SU-DHL-6 (cell line): ENCODE measurements at regions not wholly inside any gene's neighbourhood (a gene's known extent, or its start where the extent isn't known, plus 50 kb on each side); places are given as distances from the start of the nearest gene placed in this dataset.

Experiments used
- H2AFZ ChIP-seq: fragments of 200-600 bp; sonication (generic); 2 replicates; pipeline ENCODE4 v1.6.1; 2014; ENCODE audit warnings: low read depth, mild to moderate bottlenecking, moderate library complexity, mixed read lengths, antibody characterized with exemption, low read length; ENCODE audit not compliant: severe bottlenecking
- H3F3A ChIP-seq: fragments of 200-600 bp; shearing (Covaris generic); 2 replicates; pipeline ENCODE4 v1.6.0; 2016; ENCODE audit warnings: antibody characterized with exemption, mild to moderate bottlenecking; ENCODE audit not compliant: insufficient read depth
- H3K27ac ChIP-seq: fragments of 200-600 bp; sonication (generic); 2 replicates; pipeline ENCODE4 v1.5.1; 2016; ENCODE audit warnings: low read depth, mild to moderate bottlenecking, low read length, moderate library complexity, mixed read lengths
- H3K27me3 ChIP-seq: fragments of 200-600 bp; sonication (generic), shearing (Covaris generic); 2 replicates; pipeline ENCODE4 v1.6.0; 2014; ENCODE audit warnings: mild to moderate bottlenecking, low read length
- H3K36me3 ChIP-seq: fragments of 200-600 bp; sonication (generic); 2 replicates; pipeline ENCODE4 v1.6.1; 2014; ENCODE audit warnings: mild to moderate bottlenecking, low read length, mixed read lengths
- H3K4me2 ChIP-seq: fragments of 300-600, 200-600 bp; shearing (Covaris generic), sonication (generic); 2 replicates; pipeline ENCODE4 v1.6.0; 2014; ENCODE audit warnings: low read length, low read depth, mild to moderate bottlenecking; ENCODE audit not compliant: poor library complexity, severe bottlenecking
- H3K4me3 ChIP-seq: fragments of 200-600 bp; sonication (generic); 2 replicates; pipeline ENCODE4 v1.5.1; 2014; ENCODE audit warnings: antibody characterized with exemption, low read length, mild to moderate bottlenecking, mixed read lengths; ENCODE audit not compliant: insufficient read depth, poor library complexity, severe bottlenecking
- H3K79me2 ChIP-seq: fragments of 200-600 bp; sonication (generic); 2 replicates; pipeline ENCODE4 v1.6.1; 2014; ENCODE audit warnings: mild to moderate bottlenecking, low read length, moderate library complexity; ENCODE audit not compliant: insufficient read depth
- H3K9ac ChIP-seq: fragments of 200-600 bp; sonication (generic); 2 replicates; pipeline ENCODE4 v1.7.0; 2014; ENCODE audit warnings: mild to moderate bottlenecking, low read length
- H3K9me2 ChIP-seq: fragments of 200-600 bp; sonication (generic); replicated peaks from 2 replicates; pipeline ENCODE4 v1.6.1; 2014; ENCODE audit warnings: low read length; ENCODE audit not compliant: insufficient read depth
- H3K9me3 ChIP-seq: fragments of 200-600 bp; sonication (generic); 2 replicates; pipeline ENCODE4 v1.6.1; 2014; ENCODE audit warnings: low read length, mixed read lengths; ENCODE audit not compliant: insufficient read depth
- H4K20me1 ChIP-seq: fragments of 200-600 bp; sonication (generic); 2 replicates; pipeline ENCODE4 v1.6.1; 2014; ENCODE audit warnings: low read depth, mild to moderate bottlenecking, antibody characterized with exemption, low read length, moderate library complexity, mixed read lengths
- CTCF ChIP-seq: fragments of 200-600 bp; sonication (generic); IDR thresholded peaks from one replicate; pipeline ENCODE4 v1.5.1; 2017; ENCODE audit warnings: antibody characterized with exemption, mild to moderate bottlenecking, low read length, moderate library complexity; ENCODE audit not compliant: insufficient read depth, poor library complexity, severe bottlenecking
- EZH2phosphoT487 ChIP-seq: fragments of 200-600 bp; sonication (generic), shearing (Covaris generic); conservative IDR thresholded peaks from 2 replicates; pipeline ENCODE4 v1.6.1; 2018; ENCODE audit warnings: mild to moderate bottlenecking, antibody characterized with exemption, low read length, moderate library complexity, mixed read lengths

- H3K27ac ChIP-seq, result no peak overlapping the region
- H3K27me3 ChIP-seq, result no peaks in the 10 kb centered on the region
- no peak overlapping the region for H2AFZ ChIP-seq
- H4K20me1 ChIP-seq, result no peaks in the 10 kb centered on the region
- no peak overlapping the region for H3K4me2 ChIP-seq
- no peaks in the 10 kb centered on the region for H3K9me2 ChIP-seq
- no peaks in the 10 kb centered on the region for H3F3A ChIP-seq
- no peak for TF ChIP-seq CTCF
- no peak for TF ChIP-seq EZH2phosphoT487
- no peak overlapping the region for H3K9ac ChIP-seq
- no peaks in the 10 kb centered on the region for H3K9me3 ChIP-seq
- H3K79me2 ChIP-seq, result no peaks in the 10 kb centered on the region
- H3K4me3 ChIP-seq, result no peak overlapping the region
- H3K36me3 ChIP-seq, result no peaks in the 10 kb centered on the region
Observed at GRCh38 chr2:15840148-15840547, 100.2 kb upstream of the MYCN start.

GRCh38 chr2:15840969-15841368 is 99.4 kb upstream of the MYCN start:
- no peak overlapping the region for H3K4me2 ChIP-seq
- H3K79me2 ChIP-seq, result no peaks in the 10 kb centered on the region
- H3K27me3 ChIP-seq, result no peaks in the 10 kb centered on the region
- H3K9me3 ChIP-seq, result no peaks in the 10 kb centered on the region
- H3K9ac ChIP-seq, result no peak overlapping the region
- H3K36me3 ChIP-seq, result no peaks in the 10 kb centered on the region
- H4K20me1 ChIP-seq, result no peaks in the 10 kb centered on the region
- no peak for TF ChIP-seq CTCF
- no peak for TF ChIP-seq EZH2phosphoT487
- H3K27ac ChIP-seq, result no peak overlapping the region
- no peak overlapping the region for H2AFZ ChIP-seq
- H3K9me2 ChIP-seq, result no peaks in the 10 kb centered on the region
- H3K4me3 ChIP-seq, result no peak overlapping the region
- no peaks in the 10 kb centered on the region for H3F3A ChIP-seq

GRCh38 chr2:15841776-15842560 is 98.4 kb upstream of the MYCN start:
- Histone ChIP-seq H4K20me1 (no peaks in the 10 kb centered on the region), H3K9me3 (no peaks in the 10 kb centered on the region), H3K36me3 (no peaks in the 10 kb centered on the region), H3K27ac (no peak overlapping the region), H3F3A (no peaks in the 10 kb centered on the region), H3K79me2 (no peaks in the 10 kb centered on the region), H3K9ac (no peak overlapping the region), H3K9me2 (no peaks in the 10 kb centered on the region), H3K4me3 (no peak overlapping the region), H2AFZ (no peak overlapping the region), H3K27me3 (no peaks in the 10 kb centered on the region), H3K4me2 (no peak overlapping the region)
- TF ChIP-seq CTCF (no peak), EZH2phosphoT487 (no peak)
